Keratinocyte (primary cell): ENCODE measurements at regions not wholly inside any gene's neighbourhood (a gene's known extent, or its start where the extent isn't known, plus 50 kb on each side); places are given as distances from the start of the nearest gene placed in this dataset.

Experiments
- EZH2 ChIP-seq: IDR thresholded peaks from one replicate; pipeline ENCODE4 v1.6.1; 2012; ENCODE audit warnings: inconsistent platforms, mild to moderate bottlenecking, low read length, moderate library complexity
- TF ChIP-seq, protein P1 (sequence below), 3 experiments: IDR thresholded peaks in 1 of 3; conservative IDR thresholded peaks in 1 of 3; optimal IDR thresholded peaks in 1 of 3; 2 replicates in 2 of 3; 3 replicates in 1 of 3; pipeline versions ENCODE3 to v1.5.1; 2011; ENCODE audit warnings: low read length in 3 of 3, mild to moderate bottlenecking in 3 of 3, moderate library complexity in 2 of 3, control low read depth in 1 of 3, inconsistent platforms in 1 of 3; ENCODE audit not compliant: insufficient read depth in 2 of 3; ENCODE audit errors: extremely low read depth in 1 of 3

DNA sequence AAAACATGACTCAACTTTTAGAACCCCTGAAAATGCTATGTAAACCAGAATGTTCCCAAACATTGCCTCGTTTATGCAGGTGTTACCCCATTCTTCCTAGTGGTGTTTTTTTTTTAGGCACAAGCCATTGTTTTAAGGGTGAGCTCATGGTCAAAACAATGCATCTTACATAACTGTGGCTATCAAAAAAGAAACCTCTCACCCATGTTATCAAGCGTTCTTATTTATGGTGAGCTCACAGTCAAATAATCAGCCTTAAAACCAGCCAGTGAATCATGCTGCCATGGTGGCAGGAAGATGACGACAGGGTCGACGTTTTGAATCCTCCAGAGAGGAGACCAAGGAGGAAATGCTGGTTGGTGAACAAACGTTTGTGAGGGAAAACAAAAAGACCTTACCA is 195.2 kb downstream of the KDR start:
- TF ChIP-seq, protein P1, sequence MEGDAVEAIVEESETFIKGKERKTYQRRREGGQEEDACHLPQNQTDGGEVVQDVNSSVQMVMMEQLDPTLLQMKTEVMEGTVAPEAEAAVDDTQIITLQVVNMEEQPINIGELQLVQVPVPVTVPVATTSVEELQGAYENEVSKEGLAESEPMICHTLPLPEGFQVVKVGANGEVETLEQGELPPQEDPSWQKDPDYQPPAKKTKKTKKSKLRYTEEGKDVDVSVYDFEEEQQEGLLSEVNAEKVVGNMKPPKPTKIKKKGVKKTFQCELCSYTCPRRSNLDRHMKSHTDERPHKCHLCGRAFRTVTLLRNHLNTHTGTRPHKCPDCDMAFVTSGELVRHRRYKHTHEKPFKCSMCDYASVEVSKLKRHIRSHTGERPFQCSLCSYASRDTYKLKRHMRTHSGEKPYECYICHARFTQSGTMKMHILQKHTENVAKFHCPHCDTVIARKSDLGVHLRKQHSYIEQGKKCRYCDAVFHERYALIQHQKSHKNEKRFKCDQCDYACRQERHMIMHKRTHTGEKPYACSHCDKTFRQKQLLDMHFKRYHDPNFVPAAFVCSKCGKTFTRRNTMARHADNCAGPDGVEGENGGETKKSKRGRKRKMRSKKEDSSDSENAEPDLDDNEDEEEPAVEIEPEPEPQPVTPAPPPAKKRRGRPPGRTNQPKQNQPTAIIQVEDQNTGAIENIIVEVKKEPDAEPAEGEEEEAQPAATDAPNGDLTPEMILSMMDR (optimal IDR thresholded peaks at IDR 0.05 in 1 of 3, IDR thresholded peaks at IDR 0.05 in 1 of 3, conservative IDR thresholded peaks at IDR 0.05 in 1 of 3; ENCODE audit: extremely low read depth in 1 of 3, insufficient read depth in 2 of 3, low read length in 3 of 3), result no peak
- no peak for TF ChIP-seq EZH2
